IMR-90 (cell line): ENCODE measurements at regions not wholly inside any gene's neighbourhood (a gene's known extent, or its start where the extent isn't known, plus 50 kb on each side); places are given as distances from the start of the nearest gene placed in this dataset.

Source experiments
- ATAC-seq: fragments of 200-7000 bp; cut with Tn5 transposase; 2 replicates; pipeline ENCODE4 v1.9.1; 2020; ENCODE audit warnings: low read depth, mild to moderate bottlenecking, moderate library complexity
- BruUV-seq: library from RNA; stranded (reverse); fragments of 400-500 nt; replicated peaks from 2 replicates; lab custom pipeline; 2021; lab: Mats Ljungman, UMichigan
- CTCF ChIA-PET: fragments of 300-600 bp; formaldehyde crosslinking; extraction: SDS; loops from one replicate; lab custom pipeline; 2021; ENCODE audit warnings: antibody characterized with exemption; lab: Yijun Ruan, JAX
- POLR2A ChIA-PET: fragments of 300-600 bp; sonication (Branson Sonifier 250); formaldehyde crosslinking; loops from one replicate; lab custom pipeline; 2022; ENCODE audit warnings: antibody characterized with exemption; ENCODE audit not compliant: unreplicated experiment; lab: Charles Lee
- DNase-seq: peaks from one replicate; pipeline ENCODE4 v3.0.0; 2013
- H2AFZ ChIP-seq: replicated peaks from 2 replicates; pipeline ENCODE3; 2013; ENCODE audit warnings: low read length, mild to moderate bottlenecking; ENCODE audit not compliant: poor library complexity
- H2AK5ac ChIP-seq: 2 replicates; pipeline ENCODE4 v1.6.1; 2013; ENCODE audit warnings: low read depth, low read length, inconsistent platforms
- H2AK9ac ChIP-seq: replicated peaks from 2 replicates; pipeline ENCODE3; 2013; ENCODE audit warnings: mild to moderate bottlenecking, low read depth, low read length, moderate library complexity; ENCODE audit not compliant: poor library complexity
- H2BK120ac ChIP-seq: 2 replicates; pipeline ENCODE4 v1.6.1; 2013; ENCODE audit warnings: low read depth, low read length, inconsistent platforms
- H2BK15ac ChIP-seq: 3 replicates; pipeline ENCODE4 v1.6.1; 2013; ENCODE audit warnings: low read depth, low read length, inconsistent platforms
- H2BK20ac ChIP-seq: 2 replicates; pipeline ENCODE4 v1.6.1; 2013; ENCODE audit warnings: low read depth, mild to moderate bottlenecking, inconsistent platforms, low read length, moderate library complexity
- H2BK5ac ChIP-seq: 2 replicates; pipeline ENCODE4 v1.6.1; 2013; ENCODE audit warnings: mild to moderate bottlenecking, low read depth, low read length, inconsistent platforms; ENCODE audit not compliant: poor library complexity, severe bottlenecking
- H3K14ac ChIP-seq: replicated peaks from 2 replicates; pipeline ENCODE4 v1.6.1; 2013; ENCODE audit warnings: low read depth, low read length, inconsistent platforms
- H3K18ac ChIP-seq: 2 replicates; pipeline ENCODE4 v1.6.1; 2013; ENCODE audit warnings: low read depth, low read length, control low read depth
- H3K23ac ChIP-seq: 2 replicates; pipeline ENCODE4 v1.6.1; 2013; ENCODE audit warnings: low read depth, low read length, inconsistent platforms
- H3K27ac ChIP-seq: 2 replicates; pipeline ENCODE4 v1.5.1; 2013; ENCODE audit warnings: mild to moderate bottlenecking, control low read depth, low read length; ENCODE audit not compliant: insufficient read depth
- H3K27me3 ChIP-seq: 2 replicates; pipeline ENCODE4 v1.6.1; 2013; ENCODE audit warnings: low read length; ENCODE audit not compliant: control insufficient read depth, insufficient read depth
- H3K36me3 ChIP-seq: 2 replicates; pipeline ENCODE4 v1.6.1; 2013; ENCODE audit warnings: low read length, mixed read lengths; ENCODE audit not compliant: control insufficient read depth, insufficient read depth
- H3K4ac ChIP-seq: 2 replicates; pipeline ENCODE4 v1.6.1; 2013; ENCODE audit warnings: low read depth, low read length, inconsistent platforms
- H3K4me1 ChIP-seq: 2 replicates; pipeline ENCODE4 v1.6.1; 2013; ENCODE audit warnings: low read length, mixed read lengths; ENCODE audit not compliant: control insufficient read depth, insufficient read depth
- H3K4me2 ChIP-seq: 2 replicates; pipeline ENCODE4 v1.6.1; 2013; ENCODE audit warnings: low read depth, mild to moderate bottlenecking, control low read depth, low read length, moderate library complexity
- H3K4me3 ChIP-seq: 2 replicates; pipeline ENCODE4 v1.5.1; 2013; ENCODE audit warnings: low read depth, mild to moderate bottlenecking, control low read depth, low read length, moderate library complexity; ENCODE audit not compliant: insufficient read depth
- H3K56ac ChIP-seq: 2 replicates; pipeline ENCODE4 v1.6.1; 2013; ENCODE audit warnings: low read length, inconsistent platforms; ENCODE audit not compliant: insufficient read depth; ENCODE audit errors: extremely low read depth
- H3K79me1 ChIP-seq, 2 experiments: 2 replicates each; pipeline ENCODE4 v1.6.1; 2013; ENCODE audit warnings: low read length in 2 of 2, inconsistent platforms in 1 of 2, low read depth in 1 of 2
- H3K9ac ChIP-seq: 2 replicates; pipeline ENCODE4 v1.6.1; 2013; ENCODE audit warnings: low read depth, low read length, control low read depth
- H3K9me1 ChIP-seq: 2 replicates; pipeline ENCODE4 v1.6.1; 2013; ENCODE audit warnings: low read length, inconsistent platforms; ENCODE audit not compliant: insufficient read depth
- H3K9me3 ChIP-seq: 2 replicates; pipeline ENCODE4 v1.6.1; 2013; ENCODE audit warnings: low read length; ENCODE audit not compliant: control insufficient read depth, insufficient read depth
- H4K20me1 ChIP-seq: 2 replicates; pipeline ENCODE4 v1.6.1; 2013; ENCODE audit warnings: low read length, inconsistent platforms; ENCODE audit not compliant: insufficient read depth
- H4K5ac ChIP-seq: 2 replicates; pipeline ENCODE4 v1.6.1; 2013; ENCODE audit warnings: mild to moderate bottlenecking, low read depth, low read length, control low read depth
- H4K8ac ChIP-seq, 2 experiments: 2 replicates each; pipeline ENCODE4 v1.6.1; 2013; ENCODE audit warnings: low read depth in 2 of 2, low read length in 2 of 2, control low read depth in 1 of 2, inconsistent platforms in 1 of 2
- H4K91ac ChIP-seq: 2 replicates; pipeline ENCODE4 v1.6.1; 2013; ENCODE audit warnings: low read depth, low read length, inconsistent platforms; ENCODE audit not compliant: insufficient read depth
- BHLHE40 ChIP-seq: fragments of 150-350 bp; IDR thresholded peaks from 2 replicates; pipeline ENCODE4 v1.6.1; 2016; ENCODE audit warnings: mild to moderate bottlenecking, low read depth, low read length
- CHD1 ChIP-seq: IDR thresholded peaks from 2 replicates; pipeline ENCODE4 v1.6.1; 2012; ENCODE audit warnings: low read depth, low read length, improper control_type of control experiment
- MAZ ChIP-seq: IDR thresholded peaks from 2 replicates; pipeline ENCODE4 v1.6.1; 2012; ENCODE audit warnings: low read depth, mild to moderate bottlenecking, low read length, improper control_type of control experiment, moderate library complexity, borderline replicate concordance
- MXI1 ChIP-seq: IDR thresholded peaks from 2 replicates; pipeline ENCODE4 v1.6.1; 2012; ENCODE audit warnings: low read depth, mild to moderate bottlenecking, low read length, moderate library complexity, borderline replicate concordance
- NFE2L2 ChIP-seq: fragments of 150-350 bp; IDR thresholded peaks from 2 replicates; pipeline ENCODE4 v1.6.1; 2016; ENCODE audit warnings: low read depth, mild to moderate bottlenecking, low read length
- POLR2A ChIP-seq: IDR thresholded peaks from 2 replicates; pipeline ENCODE4 v1.6.1; 2012; ENCODE audit warnings: mild to moderate bottlenecking, low read depth, low read length
- RAD21 ChIP-seq: IDR thresholded peaks from 2 replicates; pipeline ENCODE4 v1.6.1; 2012; ENCODE audit warnings: low read length, improper control_type of control experiment
- RFX5 ChIP-seq: IDR thresholded peaks from 2 replicates; pipeline ENCODE4 v1.8.0; 2012; ENCODE audit warnings: low read depth, mild to moderate bottlenecking, low read length, moderate library complexity
- WGBS, 2 experiments: methylation state at CpG; one replicate each; pipeline versions ENCODE4 v1.1.5 to v1.1.7; 2013; ENCODE audit warnings: missing lambda C conversion rate in 2 of 2; ENCODE audit not compliant: insufficient read length in 1 of 2; ENCODE audit errors: extremely low coverage in 2 of 2; 5-methylcytosine and 5-hydroxymethylcytosine counted together
- dilution Hi-C: fragments of 300-500 bp; cut with HindIII; formaldehyde crosslinking; loops from one replicate; pipeline ENCODE4 v1.14.3; 2018; ENCODE audit warnings: low sequenced_read_pairs; ENCODE audit not compliant: unreplicated experiment
- in situ Hi-C: fragments of 300-500 bp; cut with MboI; formaldehyde crosslinking; loops from 3 replicates; pipeline ENCODE4 v1.14.3; 2019; ENCODE audit warnings: low sequenced_read_pairs, inconsistent platforms, mixed read lengths
- intact Hi-C: fragments of 100-400 bp; cut with micrococcal nuclease; formaldehyde crosslinking; loops from 2 replicates; pipeline ENCODE4 v1.10.0; 2022
- TF ChIP-seq, protein P1 (sequence below): fragments of 150-350 bp; IDR thresholded peaks from 2 replicates; pipeline ENCODE4 v1.6.1; 2017; ENCODE audit warnings: mild to moderate bottlenecking, antibody characterized with exemption, low read length, low read depth

DNA sequence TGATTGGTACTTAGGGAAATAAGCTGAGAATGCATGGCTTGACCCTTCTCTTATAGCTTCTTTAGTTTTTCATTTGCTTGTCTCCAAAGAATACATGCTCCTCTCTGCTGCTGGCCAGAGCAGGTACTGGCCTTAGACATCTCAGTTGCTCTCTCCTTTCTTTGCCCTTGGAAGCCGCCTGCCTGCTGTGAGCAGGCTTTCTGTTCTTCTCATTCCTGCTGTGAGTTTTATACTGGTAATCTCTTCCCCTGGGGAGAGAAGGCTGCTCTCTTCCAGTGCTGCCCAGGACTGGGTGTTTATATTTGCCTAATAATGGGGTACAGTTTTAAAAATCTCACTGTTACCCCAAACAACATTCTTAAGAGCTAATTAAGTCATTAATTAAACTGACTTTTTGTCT, 323.5 kb upstream of the LRRC7 start:
- Histone ChIP-seq H4K8ac (no peak overlapping the region), H3K4me2 (no peak overlapping the region), H2AK5ac (no peak overlapping the region), H3K4ac (no peak overlapping the region), H3K9me3 (no peaks in the 10 kb centered on the region), H3K23ac (no peak overlapping the region), H3K27me3 (no peaks in the 10 kb centered on the region), H3K27ac (no peak overlapping the region), H2BK15ac (no peak overlapping the region), H2BK5ac (no peak overlapping the region), H2BK120ac (no peak overlapping the region), H4K5ac (no peak overlapping the region), H3K9me1 (no peaks in the 10 kb centered on the region), H3K18ac (no peak overlapping the region), H3K4me3 (no peak overlapping the region), H3K56ac (no peak overlapping the region), H3K14ac (no peak overlapping the region), H4K20me1 (no peaks in the 10 kb centered on the region), H3K4me1 (no peaks in the 10 kb centered on the region), H2AFZ (no peak overlapping the region), H3K9ac (no peak overlapping the region), H3K79me1 (no peaks in the 10 kb centered on the region), H3K36me3 (no peaks in the 10 kb centered on the region), H4K91ac (no peak overlapping the region), H2AK9ac (no peak overlapping the region), H2BK20ac (no peak overlapping the region)
- ChIA-PET POLR2A (no interaction called here), CTCF (no interaction called here)
- DNase-seq (no peak), ATAC-seq (no peak)
- in situ Hi-C loops (no loop called here), intact Hi-C loops (no loop called here), dilution Hi-C loops (no loop called here)
- no CpG with 5 or more reads among the region's 1 CpG for WGBS, 2 experiments
- BruUV-seq: no TSS peak
- TF ChIP-seq MXI1 (no peak), CHD1 (no peak), RFX5 (no peak), MAZ (no peak), BHLHE40 (no peak), RAD21 (no peak), POLR2A (no peak), NFE2L2 (no peak)
- TF ChIP-seq, protein P1, sequence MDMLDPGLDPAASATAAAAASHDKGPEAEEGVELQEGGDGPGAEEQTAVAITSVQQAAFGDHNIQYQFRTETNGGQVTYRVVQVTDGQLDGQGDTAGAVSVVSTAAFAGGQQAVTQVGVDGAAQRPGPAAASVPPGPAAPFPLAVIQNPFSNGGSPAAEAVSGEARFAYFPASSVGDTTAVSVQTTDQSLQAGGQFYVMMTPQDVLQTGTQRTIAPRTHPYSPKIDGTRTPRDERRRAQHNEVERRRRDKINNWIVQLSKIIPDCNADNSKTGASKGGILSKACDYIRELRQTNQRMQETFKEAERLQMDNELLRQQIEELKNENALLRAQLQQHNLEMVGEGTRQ: no peak
